AML-193 (cell line): ENCODE measurements at regions not wholly inside any gene's neighbourhood (a gene's known extent, or its start where the extent isn't known, plus 50 kb on each side); places are given as distances from the start of the nearest gene placed in this dataset.

Experiments used
- DNase-seq, 2 experiments: peaks; one replicate each; lab custom pipeline; 2025; lab: John Stamatoyannopoulos, UW

DNA sequence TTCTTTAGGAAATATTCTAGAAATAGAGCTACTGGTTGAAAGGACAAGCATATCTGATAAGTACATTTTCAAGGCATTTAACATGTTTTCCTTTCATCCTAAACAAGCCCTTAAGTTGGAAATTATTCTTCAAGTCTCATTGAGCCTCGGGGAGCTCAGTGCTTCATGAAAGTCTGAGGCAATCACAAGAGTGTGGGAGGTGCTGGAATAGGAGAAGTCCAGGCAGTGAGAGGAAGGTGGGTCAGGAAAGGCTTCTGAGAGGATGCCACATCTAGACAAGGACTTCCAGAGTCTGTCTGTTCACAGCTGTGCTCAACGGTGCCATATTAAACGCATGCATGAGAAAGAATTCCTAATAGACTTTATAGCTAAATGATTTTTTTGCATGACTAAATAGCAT, 69.8 kb downstream of the CD83 start:
- no peak for DNase-seq

DNA sequence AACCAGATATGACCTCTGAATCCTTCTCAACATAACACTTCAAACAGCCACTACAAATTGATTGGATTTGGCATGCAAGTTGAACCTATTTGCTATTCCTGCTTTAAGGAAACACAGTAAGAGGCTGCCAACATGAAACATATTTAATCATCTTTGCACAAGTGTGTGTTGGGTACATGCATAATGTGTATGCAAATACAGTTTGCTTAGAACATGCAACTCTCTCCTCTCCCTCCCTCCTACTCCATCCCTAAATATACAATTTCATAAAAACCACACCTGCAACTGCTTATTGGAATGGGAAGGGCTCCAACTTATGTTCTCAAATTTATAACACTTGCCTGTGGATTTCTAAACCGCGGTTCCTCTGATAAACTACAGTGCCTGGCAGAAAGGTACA, 71.5 kb downstream of the CD83 start:
- no peak for DNase-seq

DNA sequence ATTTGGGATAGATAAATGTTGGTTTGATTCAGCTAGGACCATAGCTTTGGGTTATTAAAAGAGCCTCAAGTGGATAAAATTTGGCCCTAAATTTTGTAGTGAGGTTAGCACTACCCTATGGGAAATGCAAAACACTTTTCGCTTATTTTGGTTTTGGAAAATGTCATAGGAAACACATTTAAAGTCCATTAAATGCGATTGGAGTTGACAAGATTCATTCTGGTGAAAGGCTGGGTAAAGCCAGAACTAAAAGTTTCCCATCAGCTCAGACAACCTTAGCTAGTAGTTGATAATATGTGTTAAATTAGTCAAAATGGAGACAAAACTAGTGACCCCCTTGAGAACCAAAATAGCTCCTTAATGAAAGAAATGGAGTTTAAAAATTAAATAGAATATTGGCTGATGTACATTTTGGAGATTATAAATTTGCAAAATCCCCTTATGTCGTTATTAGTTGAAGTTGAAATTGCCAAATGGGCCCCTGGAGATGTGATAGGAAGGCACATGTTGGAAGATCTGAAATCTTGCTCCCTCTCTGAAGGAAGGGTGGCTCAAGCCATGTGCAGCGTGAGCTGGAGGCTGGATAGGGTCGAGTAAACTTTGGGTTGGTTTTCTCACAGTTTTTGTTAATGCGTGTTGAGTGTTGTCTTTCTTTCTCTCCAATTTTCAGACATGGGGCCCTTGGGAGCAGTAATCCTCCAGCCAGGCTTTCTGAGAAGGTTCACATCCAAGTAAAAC, 72.8 kb downstream of the CD83 start:
- no peak for DNase-seq

DNA sequence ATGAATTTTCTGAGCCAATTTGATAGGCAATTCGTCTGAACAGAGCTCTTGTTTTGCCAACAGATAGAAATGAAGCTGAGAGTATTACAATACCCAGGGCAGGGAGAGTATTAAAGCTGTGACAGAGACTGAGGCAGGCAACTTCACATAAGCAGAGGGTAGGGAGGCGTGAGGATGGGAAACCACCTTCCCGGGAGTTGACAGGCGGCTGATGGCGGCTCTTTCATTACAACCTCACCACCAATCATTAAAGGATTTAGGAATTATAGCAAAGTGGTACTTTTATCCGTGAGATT, 73.3 kb downstream of the CD83 start:
- no peak for DNase-seq

DNA sequence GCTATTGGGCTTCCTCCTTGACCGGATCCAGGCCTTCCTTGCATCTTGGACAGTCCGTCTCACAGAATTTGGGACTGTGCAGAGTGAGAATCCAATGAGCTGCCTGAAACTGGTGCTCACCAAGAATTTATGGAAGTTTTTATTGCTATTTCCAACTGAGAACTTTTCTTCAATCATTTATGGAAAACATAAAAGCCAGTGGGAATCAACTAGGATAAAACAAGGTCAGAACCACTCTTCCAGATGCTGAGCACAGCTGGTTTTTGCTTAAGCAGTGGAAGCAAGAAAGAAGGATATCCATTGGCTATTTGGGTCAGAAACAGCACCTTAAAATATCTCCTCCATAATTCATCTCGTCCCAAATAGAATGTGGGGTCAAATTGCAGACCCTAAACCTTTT, 74.2 kb downstream of the CD83 start:
- DNase-seq = no peak

DNA sequence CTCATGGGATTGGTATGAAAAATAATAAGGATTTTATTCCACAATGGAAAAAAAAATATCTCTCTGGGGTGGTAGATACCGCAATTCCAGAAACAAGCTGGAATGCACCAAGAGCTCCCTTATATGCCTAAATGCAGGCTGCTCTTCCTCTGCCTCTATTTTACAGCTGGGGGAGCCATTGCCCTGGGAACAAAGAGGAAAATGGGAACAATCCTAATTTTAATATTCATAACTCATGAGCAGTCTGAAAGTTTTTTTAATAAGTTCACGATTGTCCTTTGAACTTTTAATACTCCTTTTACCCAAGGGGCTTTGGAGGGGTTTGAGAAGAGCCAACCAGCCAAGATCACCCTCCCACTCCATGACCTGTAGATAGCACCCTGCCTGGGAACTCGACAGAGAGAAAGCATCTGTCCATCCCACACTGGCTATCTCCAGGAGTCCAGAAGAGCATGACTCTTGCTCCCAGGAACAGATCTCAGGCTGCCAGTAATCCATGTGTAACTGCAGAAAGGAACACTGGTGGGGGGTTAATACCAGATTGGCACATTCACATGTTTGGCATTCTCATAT, 74.7 kb downstream of the CD83 start:
- no peak for DNase-seq

DNA sequence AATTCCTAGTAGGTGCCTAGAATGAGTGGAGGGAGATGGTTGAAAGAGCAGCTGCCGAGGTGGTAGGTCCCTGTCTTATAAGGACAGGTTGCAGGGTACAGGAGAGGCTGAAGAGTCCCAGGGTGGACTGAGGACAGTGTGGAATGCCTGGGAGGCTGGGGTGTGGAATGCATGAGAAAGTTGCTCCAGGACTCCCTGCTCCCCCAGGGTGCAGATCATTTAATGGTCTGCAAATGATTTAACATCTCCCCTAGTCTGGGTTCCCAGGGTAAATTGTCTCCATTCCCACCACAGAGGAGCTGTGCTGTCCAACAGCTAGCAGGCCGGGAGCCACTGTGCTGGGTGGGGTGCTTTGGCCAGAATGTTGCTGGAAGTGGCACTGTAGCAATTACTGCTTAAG, 76.0 kb downstream of the CD83 start:
- no peak for DNase-seq

DNA sequence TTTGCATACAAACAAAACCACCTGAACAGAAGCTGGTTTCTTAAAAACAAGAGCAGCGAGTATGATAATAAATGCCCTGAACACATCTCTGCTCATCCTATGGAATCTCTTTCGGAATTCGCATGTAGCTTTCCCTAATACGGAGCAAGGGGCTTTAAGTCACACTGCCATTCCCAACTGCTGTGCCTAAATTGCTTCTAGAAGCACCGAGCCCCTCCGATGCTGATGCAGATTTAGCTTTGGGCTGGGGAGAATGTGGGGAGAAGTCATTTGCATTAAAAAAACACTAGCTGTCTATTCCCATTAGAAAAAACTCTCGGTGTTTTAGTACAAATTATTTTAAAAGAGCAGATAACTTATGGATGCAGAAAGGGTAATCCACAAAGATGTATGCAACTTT, 76.9 kb downstream of the CD83 start:
- DNase-seq = no peak

DNA sequence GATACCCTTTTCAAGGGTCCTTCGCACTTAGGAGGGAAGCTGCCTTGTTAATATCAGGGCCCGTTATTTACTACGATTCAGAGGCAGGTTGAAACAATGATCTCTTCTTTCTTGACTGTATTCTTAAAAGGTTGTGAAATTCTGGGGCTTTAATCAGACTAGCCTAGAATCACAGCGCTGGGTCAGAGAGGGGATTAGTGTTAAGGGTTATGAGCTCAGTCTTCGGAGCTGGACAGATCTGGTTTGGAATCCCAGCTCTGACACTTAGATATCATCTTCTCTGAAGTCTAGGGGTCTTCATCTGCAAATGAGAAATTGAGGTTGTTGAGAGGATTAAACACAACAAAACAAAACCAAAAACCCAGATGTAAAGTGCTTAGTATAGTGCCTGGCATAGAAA, 77.4 kb downstream of the CD83 start:
- no peak for DNase-seq

DNA sequence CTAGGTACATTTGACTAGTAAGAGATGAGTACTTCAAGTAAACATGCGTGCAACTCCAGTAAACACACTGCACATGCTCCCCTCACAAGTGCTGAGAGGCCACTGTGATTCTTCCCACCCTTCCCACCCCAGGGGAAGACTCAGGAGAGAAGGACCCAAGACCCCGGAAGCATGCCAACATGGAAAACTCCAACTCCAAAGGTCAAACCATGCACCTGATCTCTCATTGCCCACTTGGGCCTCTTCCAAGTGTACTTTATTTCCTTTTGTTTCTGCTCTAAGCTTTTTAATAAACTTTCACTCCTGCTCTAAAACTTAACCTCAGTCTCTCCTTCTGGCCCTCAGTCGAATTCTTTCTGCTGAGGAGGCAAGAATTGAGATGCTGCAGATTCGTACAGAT, 78.5 kb downstream of the CD83 start:
- no peak for DNase-seq

DNA sequence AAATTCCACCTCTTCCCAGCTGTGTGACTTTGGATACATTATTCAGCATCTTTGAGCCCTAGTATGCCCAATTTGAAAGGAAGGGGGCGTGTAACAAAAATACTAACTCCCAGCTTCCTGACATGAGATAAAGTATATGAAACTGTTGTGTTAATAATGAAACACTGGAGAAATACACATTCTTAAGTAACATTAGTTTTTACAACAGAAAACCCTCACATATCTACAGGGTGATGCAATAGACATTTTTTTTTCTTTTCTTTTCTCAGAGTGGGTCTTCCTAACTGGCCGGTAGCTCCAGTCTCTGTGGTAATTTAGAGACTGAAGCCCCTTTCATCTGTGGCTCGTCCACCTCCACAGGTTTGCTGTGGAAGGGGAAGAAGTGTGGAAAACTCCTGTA, 79.5 kb downstream of the CD83 start:
- no peak for DNase-seq

DNA sequence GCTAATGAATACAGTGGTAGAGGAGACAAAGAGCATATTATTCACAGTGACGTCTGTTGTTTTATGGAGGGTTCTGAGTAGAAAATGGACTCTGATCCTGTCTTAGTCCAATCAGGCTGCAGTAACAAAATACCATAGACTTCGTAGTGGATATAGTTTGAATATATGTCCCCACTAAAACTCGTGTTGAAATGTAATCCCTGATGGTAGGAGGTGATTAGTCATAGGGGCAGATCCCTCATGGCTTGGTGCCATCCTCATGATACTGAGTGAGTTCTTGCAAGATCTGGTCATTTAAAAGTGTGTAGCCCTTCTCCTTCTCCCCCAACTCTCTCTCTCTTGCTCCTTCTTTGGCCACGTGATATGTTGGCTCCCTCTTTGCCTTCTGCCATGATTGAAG, 82.5 kb downstream of the CD83 start:
- no peak for DNase-seq

DNA sequence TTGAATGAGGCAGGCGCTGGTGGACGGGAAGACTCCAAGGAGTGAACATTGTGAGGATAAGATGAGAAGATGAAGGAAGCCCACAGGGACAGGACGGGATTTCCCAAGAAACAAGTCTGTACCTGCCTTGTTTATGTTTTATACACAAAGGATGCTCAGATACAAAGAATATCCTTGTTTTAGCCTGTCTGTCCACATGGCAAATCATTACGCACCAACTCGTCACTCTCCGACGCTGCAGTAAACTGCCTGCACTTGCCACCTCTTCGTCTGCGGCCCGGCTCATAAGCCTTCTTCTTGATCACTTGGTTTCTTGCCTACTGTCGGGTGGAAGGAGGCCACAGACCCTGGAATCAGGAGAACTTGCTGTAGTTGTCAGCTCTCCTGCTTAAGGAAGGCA, 85.4 kb downstream of the CD83 start:
- no peak for DNase-seq

DNA sequence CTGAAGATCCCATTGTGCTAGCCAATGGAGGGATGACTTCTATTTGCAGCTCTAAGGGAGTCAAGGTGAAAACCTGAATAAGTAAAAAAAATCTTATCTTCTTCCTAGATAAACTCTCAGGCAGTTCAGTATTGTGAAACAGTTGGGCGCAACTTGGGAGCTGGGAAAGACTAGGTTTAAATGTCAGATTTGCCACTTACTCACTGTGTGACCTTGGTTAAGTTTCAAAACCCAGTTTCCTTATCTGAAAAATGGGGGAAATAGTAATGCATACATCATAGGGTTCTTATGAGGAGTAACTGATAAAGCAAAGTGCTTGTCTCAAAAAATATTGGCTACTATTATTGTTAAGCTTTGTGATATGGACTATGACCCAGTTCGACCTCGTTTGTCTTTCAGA, 88.8 kb downstream of the CD83 start:
- no peak for DNase-seq

DNA sequence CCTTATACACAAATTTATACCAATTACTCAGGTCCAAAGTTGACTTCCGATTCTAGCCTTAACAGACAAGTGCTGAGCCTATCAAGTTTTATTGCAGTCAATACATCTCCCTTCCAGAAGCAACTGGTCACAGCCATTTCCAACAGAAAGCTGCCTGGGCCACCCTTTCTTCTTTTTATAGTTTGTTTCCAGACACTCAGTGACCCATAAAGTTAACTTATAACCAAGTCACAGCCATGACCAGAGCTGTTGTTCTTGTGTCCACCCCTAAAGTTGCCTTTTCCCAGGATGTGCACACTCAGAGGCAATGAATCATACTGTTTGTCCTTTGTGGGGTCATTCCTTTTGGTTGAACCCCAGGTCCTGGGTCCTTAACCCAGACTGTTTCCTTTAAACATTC, 89.9 kb downstream of the CD83 start:
- no peak for DNase-seq

DNA sequence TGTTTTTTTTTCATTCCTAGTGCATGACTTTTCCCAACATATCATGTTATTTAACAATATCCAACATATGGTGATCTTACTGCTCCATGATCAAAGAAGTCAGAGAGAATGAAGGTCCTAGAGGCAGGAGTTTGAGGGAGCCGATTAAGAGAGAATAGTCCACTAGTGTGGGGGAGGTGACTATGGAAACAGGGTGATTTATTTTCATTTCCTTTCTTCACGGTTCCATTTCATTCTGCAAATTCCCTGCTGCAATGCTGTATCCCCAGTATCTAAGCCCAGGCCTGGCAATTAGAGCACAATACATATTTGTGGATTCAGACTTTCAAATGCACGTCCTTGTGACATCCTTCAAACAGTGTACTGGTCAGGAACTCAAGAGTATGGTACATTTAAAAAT, 91.4 kb downstream of the CD83 start:
- DNase-seq = no peak

DNA sequence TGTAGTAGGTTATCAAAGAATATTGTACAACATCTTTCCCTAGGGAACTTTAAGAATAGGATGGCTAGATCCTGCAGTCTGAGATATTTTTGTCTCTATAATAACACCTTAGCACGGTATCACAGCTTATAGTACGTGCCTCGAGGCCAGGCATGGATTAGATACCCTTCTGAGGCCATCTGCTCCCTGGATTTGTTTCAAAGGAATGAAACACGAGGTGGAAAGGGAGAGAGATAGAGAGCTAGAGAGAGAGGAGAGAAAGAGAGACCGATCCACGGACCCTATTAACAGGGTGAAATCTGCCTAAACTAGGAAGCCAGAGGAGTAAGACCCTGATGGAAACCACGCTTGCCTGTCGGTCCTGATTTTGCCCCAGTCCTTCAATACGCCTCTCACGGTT, 92.5 kb downstream of the CD83 start:
- DNase-seq = no peak

DNA sequence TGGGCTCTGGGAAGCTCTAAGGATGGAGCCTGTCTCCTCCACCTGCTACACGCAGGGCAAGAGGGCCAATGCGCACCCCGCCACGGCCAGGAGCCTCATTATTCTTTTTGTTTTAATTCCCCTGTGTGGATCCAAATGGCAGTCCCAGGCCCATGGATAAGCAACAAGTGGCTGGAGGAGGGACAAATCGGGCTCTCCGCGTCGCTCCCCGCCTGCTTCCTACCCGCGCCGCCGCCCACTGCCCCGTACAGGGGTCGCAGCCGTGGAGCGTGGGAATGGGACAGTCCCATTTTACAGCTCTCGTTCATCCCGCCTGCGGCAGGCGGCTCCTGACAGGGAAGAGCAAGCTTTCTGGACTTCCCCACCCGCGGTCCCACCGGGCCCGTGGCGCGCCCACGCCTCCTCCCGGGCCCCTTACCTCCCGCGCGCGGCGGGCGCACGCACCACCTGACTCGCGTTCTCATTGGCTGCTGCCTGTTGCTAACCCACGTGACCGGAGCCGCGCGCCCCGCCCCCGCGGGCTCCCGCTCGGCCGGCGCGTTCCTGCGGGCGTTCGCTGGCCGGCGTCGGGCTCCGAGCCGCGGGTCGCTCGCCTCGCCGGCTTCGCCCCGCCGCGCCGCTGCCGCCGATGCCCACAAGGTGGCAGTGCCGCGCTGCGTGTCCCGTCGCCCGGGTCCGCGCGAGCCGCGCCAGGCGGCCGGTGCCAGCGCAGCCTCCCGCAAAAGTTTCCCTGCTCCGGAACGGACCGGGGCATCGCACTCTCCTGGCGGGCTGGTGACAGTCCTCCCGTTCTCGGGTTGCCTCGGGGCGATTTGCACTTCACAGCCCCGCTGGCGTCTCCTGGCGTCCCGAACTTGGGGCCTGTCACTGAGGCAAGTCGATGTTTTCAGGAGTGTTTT, 93.3 kb downstream of the CD83 start:
- DNase-seq = peak; percentile 95 to 98

DNA sequence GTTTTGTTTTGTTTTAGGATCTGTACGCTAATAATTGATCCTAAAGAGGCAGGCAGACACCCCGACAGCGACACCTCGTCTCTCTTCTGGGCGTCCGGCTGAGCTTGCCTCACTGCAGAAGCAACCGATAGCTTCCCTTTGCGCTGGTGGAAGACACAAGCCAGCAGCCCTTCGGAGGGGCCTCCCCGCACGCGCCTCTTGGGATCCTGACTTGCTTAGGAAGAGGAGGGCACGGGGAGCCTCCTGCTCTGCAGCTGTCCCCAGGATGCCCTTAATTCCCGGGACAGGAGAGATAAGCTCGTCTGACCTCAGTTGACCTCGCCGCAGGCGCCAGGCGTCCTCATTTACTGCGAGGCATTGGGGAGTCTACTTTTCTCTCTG, 94.0 kb downstream of the CD83 start:
- DNase-seq = peak in 1 of 2 experiments; percentile 90

DNA sequence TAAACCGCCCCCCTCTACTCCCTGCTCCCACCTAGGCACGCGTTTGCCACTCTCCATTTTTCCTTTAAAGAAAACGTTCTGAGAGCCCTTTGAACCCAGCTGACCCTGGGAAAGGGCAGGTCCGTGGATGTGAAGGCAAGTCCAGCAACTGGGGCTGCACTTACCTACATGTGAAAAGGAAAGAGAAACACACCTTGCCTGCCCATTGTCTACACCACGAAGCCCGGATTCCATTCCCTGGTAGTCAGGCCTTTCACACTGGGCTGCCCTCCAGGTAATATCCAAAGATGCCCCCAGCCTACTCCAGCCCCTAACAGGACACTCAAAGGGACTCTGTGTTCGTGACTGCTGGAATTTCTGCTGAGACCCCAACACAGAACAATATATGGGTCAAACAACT, 94.4 kb downstream of the CD83 start:
- DNase-seq = no peak

DNA sequence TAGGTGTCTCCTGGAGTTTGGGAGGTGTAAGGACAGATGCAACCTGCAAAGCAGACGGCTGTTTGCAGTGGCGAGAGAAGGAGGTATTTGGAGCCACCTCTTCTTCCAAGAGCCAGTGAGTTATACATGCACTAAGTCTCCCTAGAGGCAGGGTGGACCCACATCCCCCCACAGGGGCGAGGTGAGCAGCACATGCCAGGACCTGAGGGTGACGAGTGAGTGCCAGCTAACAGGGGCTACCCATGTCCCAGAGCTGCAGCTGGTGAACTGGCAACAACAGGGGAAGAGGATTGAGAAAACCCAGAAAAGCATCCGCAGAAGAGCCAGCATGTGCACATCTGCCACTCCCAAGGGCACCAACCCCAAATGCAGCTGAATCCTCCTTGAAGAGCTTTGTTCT, 95.1 kb downstream of the CD83 start:
- DNase-seq = no peak

DNA sequence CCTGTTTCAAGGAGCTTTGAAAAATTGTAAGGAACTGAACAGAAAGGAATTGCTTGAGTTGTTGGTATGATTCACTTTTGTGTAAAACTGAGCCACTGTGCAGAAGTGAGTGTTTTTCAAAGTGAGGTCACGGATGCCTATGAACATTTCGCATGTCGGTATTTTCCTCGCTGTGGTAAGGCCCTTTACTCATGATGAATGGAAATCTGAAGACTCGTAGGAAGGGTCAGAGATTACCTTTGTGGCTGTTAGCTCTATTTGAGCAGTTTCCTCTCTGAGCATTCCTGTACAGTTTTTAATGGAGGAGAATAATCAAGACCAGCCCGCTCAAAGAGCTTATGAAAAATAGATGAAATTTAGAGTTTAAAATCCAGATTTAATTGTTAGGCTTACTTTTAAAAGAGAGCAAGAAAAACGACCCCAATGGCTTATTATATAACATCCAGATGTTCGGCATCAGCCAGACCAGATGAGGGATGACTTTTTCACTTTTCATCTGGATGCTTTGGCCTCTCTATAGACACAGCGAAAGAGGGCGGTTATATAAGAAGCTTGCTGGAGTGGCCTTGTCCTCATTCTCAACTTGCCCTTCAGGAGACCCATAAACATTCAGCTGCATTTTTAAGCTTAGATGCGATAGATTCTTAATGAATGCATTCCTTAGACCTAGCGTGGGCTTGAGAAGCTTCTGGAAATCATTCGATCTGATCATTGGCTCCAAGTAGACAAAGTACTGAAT, 99.5 kb downstream of the CD83 start:
- DNase-seq = no peak
